HepG2 (cell line): ENCODE measurements at regions not wholly inside any gene's neighbourhood (a gene's known extent, or its start where the extent isn't known, plus 50 kb on each side); places are given as distances from the start of the nearest gene placed in this dataset.

Experiments
- ZFP1 ChIP-seq: IDR thresholded peaks from 2 replicates; pipeline ENCODE4 v1.6.1; 2016
- ZNF337 ChIP-seq: sonication (generic); formaldehyde crosslinking; IDR thresholded peaks from 2 replicates; pipeline ENCODE4 v1.5.1; 2020; ENCODE audit warnings: missing genetic modification reagents, low read depth, mild to moderate bottlenecking, borderline replicate concordance
- TF ChIP-seq, protein P1 (sequence below): sonication (generic); formaldehyde crosslinking; IDR thresholded peaks from 2 replicates; pipeline ENCODE4 v1.4.0; 2020; ENCODE audit warnings: missing genetic modification reagents, borderline replicate concordance
- TF ChIP-seq, protein P2 (sequence below): sonication (generic); formaldehyde crosslinking; IDR thresholded peaks from 2 replicates; pipeline ENCODE4 v1.9.0; 2021; ENCODE audit warnings: missing genetic modification reagents, mild to moderate bottlenecking, borderline replicate concordance

DNA sequence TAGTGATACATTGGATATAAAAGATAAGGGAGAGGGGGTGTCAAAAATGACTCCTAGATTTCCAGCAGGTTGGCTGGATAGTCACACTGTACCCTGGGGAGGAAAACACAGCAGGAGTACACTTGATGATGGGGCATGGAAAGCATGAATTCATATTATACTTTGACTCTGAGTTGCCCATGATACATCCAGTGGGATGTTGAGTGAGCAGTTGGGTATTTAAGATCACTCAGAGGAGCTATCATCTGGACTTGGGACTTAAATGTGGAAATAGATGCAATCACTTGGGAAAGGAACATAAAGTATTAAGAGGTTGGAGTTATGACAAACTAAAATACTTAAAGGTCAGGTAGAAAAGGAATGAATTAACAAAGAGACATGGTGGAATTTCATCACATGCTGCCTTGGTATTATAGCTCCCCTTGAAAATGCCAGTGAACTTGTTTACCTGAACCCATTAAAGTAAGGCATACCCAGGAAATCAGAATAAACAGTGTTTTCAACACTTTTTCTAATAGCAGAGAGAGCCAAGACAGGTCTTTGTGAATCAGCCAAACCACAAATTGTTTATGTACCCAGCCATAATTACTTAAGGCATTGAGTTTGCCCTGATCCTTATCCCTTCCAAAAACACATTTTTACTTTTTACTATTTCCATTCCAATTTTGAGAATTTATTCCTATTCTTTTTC is 49.9 kb upstream of the ABI3BP start (continued):
- TF ChIP-seq, protein P1, sequence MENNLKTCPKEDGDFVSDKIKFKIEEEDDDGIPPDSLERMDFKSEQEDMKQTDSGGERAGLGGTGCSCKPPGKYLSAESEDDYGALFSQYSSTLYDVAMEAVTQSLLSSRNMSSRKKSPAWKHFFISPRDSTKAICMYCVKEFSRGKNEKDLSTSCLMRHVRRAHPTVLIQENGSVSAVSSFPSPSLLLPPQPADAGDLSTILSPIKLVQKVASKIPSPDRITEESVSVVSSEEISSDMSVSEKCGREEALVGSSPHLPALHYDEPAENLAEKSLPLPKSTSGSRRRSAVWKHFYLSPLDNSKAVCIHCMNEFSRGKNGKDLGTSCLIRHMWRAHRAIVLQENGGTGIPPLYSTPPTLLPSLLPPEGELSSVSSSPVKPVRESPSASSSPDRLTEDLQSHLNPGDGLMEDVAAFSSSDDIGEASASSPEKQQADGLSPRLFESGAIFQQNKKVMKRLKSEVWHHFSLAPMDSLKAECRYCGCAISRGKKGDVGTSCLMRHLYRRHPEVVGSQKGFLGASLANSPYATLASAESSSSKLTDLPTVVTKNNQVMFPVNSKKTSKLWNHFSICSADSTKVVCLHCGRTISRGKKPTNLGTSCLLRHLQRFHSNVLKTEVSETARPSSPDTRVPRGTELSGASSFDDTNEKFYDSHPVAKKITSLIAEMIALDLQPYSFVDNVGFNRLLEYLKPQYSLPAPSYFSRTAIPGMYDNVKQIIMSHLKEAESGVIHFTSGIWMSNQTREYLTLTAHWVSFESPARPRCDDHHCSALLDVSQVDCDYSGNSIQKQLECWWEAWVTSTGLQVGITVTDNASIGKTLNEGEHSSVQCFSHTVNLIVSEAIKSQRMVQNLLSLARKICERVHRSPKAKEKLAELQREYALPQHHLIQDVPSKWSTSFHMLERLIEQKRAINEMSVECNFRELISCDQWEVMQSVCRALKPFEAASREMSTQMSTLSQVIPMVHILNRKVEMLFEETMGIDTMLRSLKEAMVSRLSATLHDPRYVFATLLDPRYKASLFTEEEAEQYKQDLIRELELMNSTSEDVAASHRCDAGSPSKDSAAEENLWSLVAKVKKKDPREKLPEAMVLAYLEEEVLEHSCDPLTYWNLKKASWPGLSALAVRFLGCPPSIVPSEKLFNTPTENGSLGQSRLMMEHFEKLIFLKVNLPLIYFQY (CRISPR knock-in tag): no peak
- TF ChIP-seq ZNF337 (CRISPR knock-in tag): no peak
- TF ChIP-seq, protein P2, sequence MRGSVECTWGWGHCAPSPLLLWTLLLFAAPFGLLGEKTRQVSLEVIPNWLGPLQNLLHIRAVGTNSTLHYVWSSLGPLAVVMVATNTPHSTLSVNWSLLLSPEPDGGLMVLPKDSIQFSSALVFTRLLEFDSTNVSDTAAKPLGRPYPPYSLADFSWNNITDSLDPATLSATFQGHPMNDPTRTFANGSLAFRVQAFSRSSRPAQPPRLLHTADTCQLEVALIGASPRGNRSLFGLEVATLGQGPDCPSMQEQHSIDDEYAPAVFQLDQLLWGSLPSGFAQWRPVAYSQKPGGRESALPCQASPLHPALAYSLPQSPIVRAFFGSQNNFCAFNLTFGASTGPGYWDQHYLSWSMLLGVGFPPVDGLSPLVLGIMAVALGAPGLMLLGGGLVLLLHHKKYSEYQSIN: no peak
- TF ChIP-seq ZFP1 (CRISPR knock-in tag): no peak
